CD8-positive, alpha-beta memory T cell (primary cell): ENCODE measurements at regions not wholly inside any gene's neighbourhood (a gene's known extent, or its start where the extent isn't known, plus 50 kb on each side); places are given as distances from the start of the nearest gene placed in this dataset.

Experiments used
- CTCF ChIA-PET: fragments of 350-600 bp; sonication (Branson Sonifier 250); formaldehyde crosslinking; loops from one replicate; lab custom pipeline; 2021; ENCODE audit warnings: antibody characterized with exemption; lab: Charles Lee
- POLR2A ChIA-PET: fragments of 350-600 bp; sonication (Branson Sonifier 250); formaldehyde crosslinking; loops from one replicate; lab custom pipeline; 2021; ENCODE audit warnings: antibody characterized with exemption; lab: Charles Lee
- DNase-seq, 5 donors: peaks; one replicate each; pipeline versions ENCODE4 v3.0.0 to v3.0.0-alpha.2; 2020 to 2022; ENCODE audit warnings: mixed read lengths in 1 of 5
- H3K27ac ChIP-seq: one replicate; pipeline ENCODE4 v1.7.0; 2013; ENCODE audit warnings: low read depth, mild to moderate bottlenecking, low read length, moderate library complexity
- H3K27me3 ChIP-seq: 2 replicates; pipeline ENCODE4 v1.7.0; 2013; ENCODE audit warnings: low read length, mild to moderate bottlenecking; ENCODE audit not compliant: insufficient read depth, poor library complexity, severe bottlenecking
- H3K36me3 ChIP-seq: 2 replicates; pipeline ENCODE4 v1.7.0; 2013; ENCODE audit warnings: mild to moderate bottlenecking, low read length, moderate library complexity; ENCODE audit not compliant: insufficient read depth
- H3K4me1 ChIP-seq: 2 replicates; pipeline ENCODE4 v1.7.0; 2013; ENCODE audit warnings: mild to moderate bottlenecking, low read length, moderate library complexity; ENCODE audit not compliant: insufficient read depth
- H3K4me3 ChIP-seq: 2 replicates; pipeline ENCODE4 v1.7.0; 2013; ENCODE audit warnings: mild to moderate bottlenecking, low read length
- H3K9me3 ChIP-seq: 2 replicates; pipeline ENCODE4 v1.7.0; 2013; ENCODE audit warnings: mild to moderate bottlenecking, low read length
- H3K27ac Mint-ChIP-seq, 8 donors: one replicate each; pipeline ENCODE4 v1.8.0; 2020 to 2021; ENCODE audit warnings: mixed read lengths in 8 of 8, mild to moderate bottlenecking in 6 of 8, inconsistent platforms in 3 of 8, moderate library complexity in 3 of 8
- H3K27me3 Mint-ChIP-seq, 2 donors: one replicate each; pipeline ENCODE4 v1.8.0; 2020 to 2021; ENCODE audit warnings: mixed read lengths in 2 of 2, mild to moderate bottlenecking in 1 of 2, moderate library complexity in 1 of 2
- H3K36me3 Mint-ChIP-seq, 3 donors: one replicate each; pipeline ENCODE4 v1.8.0; 2020 to 2021; ENCODE audit warnings: mixed read lengths in 3 of 3, inconsistent platforms in 1 of 3, mild to moderate bottlenecking in 1 of 3
- H3K4me1 Mint-ChIP-seq, 3 donors: one replicate each; pipeline ENCODE4 v1.8.0; 2020 to 2021; ENCODE audit warnings: mixed read lengths in 3 of 3, inconsistent platforms in 1 of 3, mild to moderate bottlenecking in 1 of 3
- H3K4me3 Mint-ChIP-seq, 7 donors: one replicate each; pipeline ENCODE4 v1.8.0; 2020 to 2021; ENCODE audit warnings: mixed read lengths in 7 of 7, mild to moderate bottlenecking in 6 of 7, moderate library complexity in 4 of 7, inconsistent platforms in 2 of 7
- H3K9me3 Mint-ChIP-seq, 5 donors: one replicate each; pipeline ENCODE4 v1.8.0; 2020 to 2022; ENCODE audit warnings: mixed read lengths in 5 of 5, mild to moderate bottlenecking in 3 of 5, moderate library complexity in 2 of 5, inconsistent platforms in 1 of 5

DNA sequence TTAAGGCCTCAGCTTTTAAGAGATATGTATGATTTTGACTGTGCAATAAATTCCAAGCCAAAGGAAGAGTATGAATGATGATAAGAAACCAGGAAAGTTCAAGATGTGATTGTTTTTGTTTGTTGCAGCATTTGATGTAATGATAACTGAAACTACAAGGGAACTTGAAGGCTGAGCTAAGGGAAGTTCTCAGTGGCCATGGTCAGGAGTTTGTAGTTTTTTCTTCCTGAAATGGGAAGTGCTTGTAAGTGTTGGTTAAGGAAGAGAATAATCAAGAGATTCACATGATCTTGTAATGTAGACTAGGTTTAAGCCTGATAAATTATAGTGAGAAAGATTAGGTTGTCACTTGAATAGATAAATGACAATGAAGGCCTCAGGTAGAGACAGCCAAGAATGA lies 53.4 kb downstream of the PTCHD4 start:
- no peaks in the 10 kb centered on the region for H3K27me3 Mint-ChIP-seq
- CTCF ChIA-PET: no interaction called here
- H3K27me3 ChIP-seq: no peaks in the 10 kb centered on the region
- no peaks in the 10 kb centered on the region for H3K9me3 ChIP-seq
- no peaks in the 10 kb centered on the region for H3K4me1 ChIP-seq
- POLR2A ChIA-PET: no interaction called here
- H3K27ac ChIP-seq: no peak overlapping the region
- no peaks in the 10 kb centered on the region for H3K36me3 Mint-ChIP-seq
- DNase-seq: no peak
- no peak overlapping the region for H3K4me3 ChIP-seq
- H3K9me3 Mint-ChIP-seq: peaks cover 0 to 5% (median 0%) of the 10 kb centered on the region in 5 donors
- no peak overlapping the region for H3K27ac Mint-ChIP-seq
- H3K36me3 ChIP-seq: no peaks in the 10 kb centered on the region
- no peaks in the 10 kb centered on the region for H3K4me1 Mint-ChIP-seq
- H3K4me3 Mint-ChIP-seq: no peak overlapping the region

- H3K36me3 Mint-ChIP-seq: no peaks in the 10 kb centered on the region
- H3K27me3 Mint-ChIP-seq: no peaks in the 10 kb centered on the region
- no peak for DNase-seq
- ChIA-PET CTCF (no interaction called here), POLR2A (no interaction called here)
- H3K4me3 Mint-ChIP-seq: no peak overlapping the region
- no peak overlapping the region for H3K27ac ChIP-seq
- no peak overlapping the region for H3K4me3 ChIP-seq
- H3K9me3 Mint-ChIP-seq: peaks cover 0 to 7% (median 0%) of the 10 kb centered on the region in 5 donors
- no peak overlapping the region for H3K27ac Mint-ChIP-seq
- no peaks in the 10 kb centered on the region for H3K27me3 ChIP-seq
- H3K36me3 ChIP-seq: no peaks in the 10 kb centered on the region
- H3K4me1 Mint-ChIP-seq: no peaks in the 10 kb centered on the region
- H3K9me3 ChIP-seq: no peaks in the 10 kb centered on the region
- H3K4me1 ChIP-seq: no peaks in the 10 kb centered on the region
Observed at GRCh38 chr6:48048451-48049146, 62.4 kb downstream of the PTCHD4 start.

DNA sequence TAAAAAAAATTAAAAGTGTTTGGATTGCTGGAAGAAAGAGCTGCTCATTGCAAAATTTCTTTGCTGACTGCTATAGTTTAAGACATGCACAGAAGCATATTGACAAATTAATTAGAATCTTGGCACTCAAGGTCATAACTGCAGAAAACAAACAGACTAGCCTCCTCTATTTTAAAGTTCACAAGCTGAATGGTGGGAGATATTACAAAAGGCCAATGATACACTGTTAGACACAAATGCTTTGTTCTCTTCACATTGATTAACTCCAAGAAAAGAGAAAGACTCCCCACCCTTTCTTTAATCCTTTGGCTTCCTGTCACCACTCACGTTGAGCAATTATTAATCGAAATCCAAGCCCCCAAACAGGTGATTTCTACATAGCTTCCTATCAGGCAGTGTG lies 69.1 kb downstream of the PTCHD4 start:
- Mint-ChIP-seq H3K36me3 (no peaks in the 10 kb centered on the region), H3K27ac (no peak overlapping the region), H3K27me3 (no peaks in the 10 kb centered on the region), H3K9me3 (peaks cover 0 to 3% (median 0%) of the 10 kb centered on the region in 5 donors), H3K4me3 (no peak overlapping the region), H3K4me1 (no peaks in the 10 kb centered on the region)
- H3K9me3 ChIP-seq: no peaks in the 10 kb centered on the region
- H3K27me3 ChIP-seq: no peaks in the 10 kb centered on the region
- H3K36me3 ChIP-seq: no peaks in the 10 kb centered on the region
- no peak overlapping the region for H3K4me3 ChIP-seq
- no peak for DNase-seq
- POLR2A ChIA-PET: no interaction called here
- CTCF ChIA-PET: no interaction called here
- no peaks in the 10 kb centered on the region for H3K4me1 ChIP-seq
- H3K27ac ChIP-seq: no peak overlapping the region

DNA sequence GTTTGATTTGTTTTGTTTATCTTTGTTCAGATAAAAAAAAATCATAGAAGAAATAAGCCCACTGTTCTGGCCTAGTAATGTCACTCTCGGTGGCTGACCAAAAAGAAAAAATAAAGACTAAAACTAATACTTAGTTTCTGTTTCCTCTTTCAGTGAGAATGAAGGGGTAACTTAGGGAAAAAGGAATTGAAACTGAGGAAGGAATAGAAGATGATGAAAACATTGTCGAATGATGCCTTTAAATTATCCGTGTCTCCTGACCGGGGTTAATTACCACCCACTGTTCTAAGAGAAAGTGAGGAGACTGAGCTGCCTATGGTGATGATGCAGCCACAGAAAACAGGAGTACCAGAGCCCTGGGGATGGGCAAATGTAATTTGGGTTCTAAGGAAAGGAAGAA lies 73.1 kb downstream of the PTCHD4 start:
- no peak overlapping the region for H3K27ac ChIP-seq
- no peaks in the 10 kb centered on the region for H3K36me3 Mint-ChIP-seq
- H3K4me1 ChIP-seq: no peaks in the 10 kb centered on the region
- no peaks in the 10 kb centered on the region for H3K9me3 ChIP-seq
- H3K4me3 Mint-ChIP-seq: no peak overlapping the region
- H3K36me3 ChIP-seq: no peaks in the 10 kb centered on the region
- peaks cover 0 to 3% (median 0%) of the 10 kb centered on the region in 5 donors for H3K9me3 Mint-ChIP-seq
- no peak overlapping the region for H3K27ac Mint-ChIP-seq
- no peaks in the 10 kb centered on the region for H3K27me3 ChIP-seq
- H3K4me3 ChIP-seq: no peak overlapping the region
- no peaks in the 10 kb centered on the region for H3K27me3 Mint-ChIP-seq
- CTCF ChIA-PET: no interaction called here
- DNase-seq: no peak
- H3K4me1 Mint-ChIP-seq: no peaks in the 10 kb centered on the region
- POLR2A ChIA-PET: no interaction called here

- CTCF ChIA-PET: no interaction called here
Observed at GRCh38 chr6:48036316-48036715, 74.7 kb downstream of the PTCHD4 start.

GRCh38 chr6:48032151-48032550 lies 78.8 kb downstream of the PTCHD4 start:
- no peak for DNase-seq
- Histone ChIP-seq H3K27me3 (no peaks in the 10 kb centered on the region), H3K4me3 (no peak overlapping the region), H3K36me3 (no peaks in the 10 kb centered on the region), H3K4me1 (no peaks in the 10 kb centered on the region), H3K9me3 (no peaks in the 10 kb centered on the region), H3K27ac (no peak overlapping the region)
- H3K27ac Mint-ChIP-seq: no peak overlapping the region
- POLR2A ChIA-PET: no interaction called here
- H3K4me3 Mint-ChIP-seq: no peak overlapping the region
- CTCF ChIA-PET: no interaction called here
- peaks cover 0 to 3% (median 0%) of the 10 kb centered on the region in 5 donors for H3K9me3 Mint-ChIP-seq
- H3K36me3 Mint-ChIP-seq: no peaks in the 10 kb centered on the region
- no peaks in the 10 kb centered on the region for H3K4me1 Mint-ChIP-seq
- H3K27me3 Mint-ChIP-seq: no peaks in the 10 kb centered on the region

More at GRCh38 chr6:48036316-48036715, 74.7 kb downstream of the PTCHD4 start:
- no peaks in the 10 kb centered on the region for H3K4me1 ChIP-seq
- H3K9me3 ChIP-seq: no peaks in the 10 kb centered on the region
- no peak for DNase-seq
- H3K27ac ChIP-seq: no peak overlapping the region
- H3K36me3 ChIP-seq: no peaks in the 10 kb centered on the region
- Mint-ChIP-seq H3K27me3 (no peaks in the 10 kb centered on the region), H3K27ac (no peak overlapping the region), H3K9me3 (peaks cover 0 to 4% (median 0%) of the 10 kb centered on the region in 5 donors), H3K36me3 (no peaks in the 10 kb centered on the region), H3K4me1 (no peaks in the 10 kb centered on the region), H3K4me3 (no peak overlapping the region)
- H3K27me3 ChIP-seq: no peaks in the 10 kb centered on the region
- no peak overlapping the region for H3K4me3 ChIP-seq
- POLR2A ChIA-PET: no interaction called here

GRCh38 chr6:48031711-48032110 lies 79.3 kb downstream of the PTCHD4 start:
- DNase-seq: no peak
- Histone ChIP-seq H3K9me3 (no peaks in the 10 kb centered on the region), H3K36me3 (no peaks in the 10 kb centered on the region), H3K27ac (no peak overlapping the region), H3K4me3 (no peak overlapping the region), H3K27me3 (no peaks in the 10 kb centered on the region), H3K4me1 (no peaks in the 10 kb centered on the region)
- H3K9me3 Mint-ChIP-seq: peaks cover 0 to 3% (median 0%) of the 10 kb centered on the region in 5 donors
- no peaks in the 10 kb centered on the region for H3K4me1 Mint-ChIP-seq
- H3K27me3 Mint-ChIP-seq: no peaks in the 10 kb centered on the region
- no peaks in the 10 kb centered on the region for H3K36me3 Mint-ChIP-seq
- ChIA-PET CTCF (no interaction called here), POLR2A (no interaction called here)
- H3K27ac Mint-ChIP-seq: no peak overlapping the region
- H3K4me3 Mint-ChIP-seq: no peak overlapping the region

DNA sequence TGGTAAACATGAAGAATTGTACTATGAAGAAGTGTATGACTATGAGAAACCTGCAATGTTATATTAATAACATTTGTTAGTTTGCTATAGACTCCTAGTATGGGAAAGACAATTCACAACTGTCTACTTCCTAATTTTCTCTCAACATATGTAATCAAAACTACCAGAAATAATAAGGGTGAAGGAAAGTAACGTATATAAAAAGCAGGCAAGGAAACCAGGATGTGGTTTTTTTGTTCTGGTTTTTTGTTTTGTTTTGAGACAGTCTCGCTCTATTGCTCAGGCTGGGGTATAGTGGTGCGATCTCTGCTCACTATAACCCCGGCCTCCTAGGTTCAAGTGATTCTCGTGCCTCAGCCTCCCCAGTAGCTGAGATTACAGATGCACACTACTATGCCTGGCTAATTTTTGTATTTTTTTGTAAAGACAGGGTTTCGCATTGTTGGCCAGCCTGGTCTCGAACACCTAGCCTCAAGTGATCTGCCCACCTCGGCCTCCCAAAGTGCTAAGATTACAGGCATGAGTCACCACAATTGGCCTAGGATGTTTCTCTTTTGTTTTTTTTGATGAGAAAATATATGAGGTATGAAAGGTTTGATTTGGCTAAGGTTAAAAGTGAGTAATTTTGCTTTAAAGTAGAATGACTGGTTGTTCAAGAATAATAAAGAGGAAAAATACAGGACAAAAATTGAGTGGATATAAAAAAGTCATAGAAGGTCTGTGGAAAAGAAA lies 83.1 kb downstream of the PTCHD4 start:
- Histone ChIP-seq H3K4me1 (no peaks in the 10 kb centered on the region), H3K27me3 (no peaks in the 10 kb centered on the region), H3K27ac (no peak overlapping the region), H3K36me3 (no peaks in the 10 kb centered on the region), H3K4me3 (no peak overlapping the region), H3K9me3 (no peaks in the 10 kb centered on the region)
- H3K36me3 Mint-ChIP-seq: no peaks in the 10 kb centered on the region
- H3K9me3 Mint-ChIP-seq: peaks cover 0 to 7% (median 2%) of the 10 kb centered on the region in 5 donors
- no peak overlapping the region for H3K27ac Mint-ChIP-seq
- DNase-seq: no peak
- H3K4me1 Mint-ChIP-seq: no peaks in the 10 kb centered on the region
- no peak overlapping the region for H3K4me3 Mint-ChIP-seq
- ChIA-PET POLR2A (no interaction called here), CTCF (no interaction called here)
- H3K27me3 Mint-ChIP-seq: no peaks in the 10 kb centered on the region
